ENCODE measurements at regions not wholly inside any gene's neighbourhood (a gene's known extent, or its start where the extent isn't known, plus 50 kb on each side); places are given as distances from the start of the nearest gene placed in this dataset.
"Not testable (repeated sequence)": the region's sequence is repeated elsewhere in the genome, so short reads cannot be mapped to it uniquely, and the experiment has no call there.

- no peak for DNase-seq
Measured at GRCh38 chr7:85708221-85708620, 521.4 kb upstream of the SEMA3D start.

- no peak for DNase-seq
Measured at GRCh38 chr7:85705076-85705475, 518.2 kb upstream of the SEMA3D start.

- DNase-seq = no peak
Measured at GRCh38 chr7:85703251-85704010, 516.6 kb upstream of the SEMA3D start.

DNA sequence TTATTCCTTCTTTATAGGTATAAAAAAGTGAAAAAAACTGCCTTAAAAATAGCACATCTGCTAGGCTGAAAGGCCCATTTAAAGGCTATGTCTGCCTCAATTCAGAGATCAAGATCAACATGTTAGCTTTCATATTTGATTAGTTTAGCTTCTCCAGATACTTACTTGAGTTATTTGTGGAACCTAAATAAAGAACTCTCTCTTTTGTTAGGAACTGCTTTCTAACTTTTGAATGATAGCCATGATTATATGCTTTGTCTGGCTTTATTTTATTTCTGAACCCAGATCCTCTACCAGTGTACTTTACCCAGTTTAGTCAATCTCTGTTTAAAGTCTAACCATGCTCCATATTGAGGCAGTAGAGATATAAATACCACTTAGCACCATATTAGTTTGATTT lies 515.5 kb upstream of the SEMA3D start:
- no peak for DNase-seq

GRCh38 chr7:85699482-85699881 lies 512.6 kb upstream of the SEMA3D start:
- no peak for DNase-seq

GRCh38 chr7:85695533-85695932 lies 508.7 kb upstream of the SEMA3D start:
- no peak for DNase-seq

DNA sequence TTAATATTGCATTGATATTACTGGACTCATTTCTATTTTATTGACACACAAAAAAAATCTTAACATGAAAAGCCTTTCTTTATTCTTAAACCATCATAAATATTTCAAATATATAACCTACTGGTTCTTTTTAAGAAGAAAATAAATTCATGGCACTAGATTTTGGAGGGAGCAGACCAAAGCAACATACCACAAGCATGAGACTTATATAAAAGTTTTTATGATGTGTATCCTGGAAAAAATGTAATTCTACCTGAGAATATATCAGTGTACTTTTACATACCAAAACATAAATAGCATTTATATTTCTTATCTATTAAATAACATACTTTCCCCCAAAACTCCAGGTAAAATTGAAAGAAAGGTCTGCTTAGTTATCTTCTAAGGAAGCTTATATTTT lies 508.2 kb upstream of the SEMA3D start:
- DNase-seq = no peak

GRCh38 chr7:85693326-85693725 lies 506.5 kb upstream of the SEMA3D start:
- DNase-seq = no peak

- DNase-seq = no peak
Measured at GRCh38 chr7:85688712-85689111, 501.9 kb upstream of the SEMA3D start.

- no peak for DNase-seq
Measured at GRCh38 chr7:85686401-85687181, 499.7 kb upstream of the SEMA3D start.

DNA sequence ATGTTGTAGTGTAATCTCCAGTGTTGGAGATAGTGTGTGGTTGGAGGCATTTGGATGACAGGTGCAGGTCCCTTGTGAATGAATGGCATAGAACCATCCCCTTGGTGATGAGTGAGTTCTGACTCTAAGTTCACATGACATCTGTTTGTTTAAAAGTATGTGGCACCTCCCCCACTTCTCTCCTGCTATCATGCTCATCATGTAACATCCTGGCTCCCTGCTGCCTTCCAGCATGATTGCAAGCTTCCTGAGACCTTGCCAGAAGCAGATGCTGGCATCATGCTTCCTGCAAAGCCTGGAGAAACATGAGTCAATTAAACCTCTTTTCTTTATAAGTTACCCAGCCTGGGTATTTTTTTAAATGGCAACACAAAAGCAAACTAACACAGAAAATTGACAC lies 499.0 kb upstream of the SEMA3D start:
- DNase-seq = no peak

DNA sequence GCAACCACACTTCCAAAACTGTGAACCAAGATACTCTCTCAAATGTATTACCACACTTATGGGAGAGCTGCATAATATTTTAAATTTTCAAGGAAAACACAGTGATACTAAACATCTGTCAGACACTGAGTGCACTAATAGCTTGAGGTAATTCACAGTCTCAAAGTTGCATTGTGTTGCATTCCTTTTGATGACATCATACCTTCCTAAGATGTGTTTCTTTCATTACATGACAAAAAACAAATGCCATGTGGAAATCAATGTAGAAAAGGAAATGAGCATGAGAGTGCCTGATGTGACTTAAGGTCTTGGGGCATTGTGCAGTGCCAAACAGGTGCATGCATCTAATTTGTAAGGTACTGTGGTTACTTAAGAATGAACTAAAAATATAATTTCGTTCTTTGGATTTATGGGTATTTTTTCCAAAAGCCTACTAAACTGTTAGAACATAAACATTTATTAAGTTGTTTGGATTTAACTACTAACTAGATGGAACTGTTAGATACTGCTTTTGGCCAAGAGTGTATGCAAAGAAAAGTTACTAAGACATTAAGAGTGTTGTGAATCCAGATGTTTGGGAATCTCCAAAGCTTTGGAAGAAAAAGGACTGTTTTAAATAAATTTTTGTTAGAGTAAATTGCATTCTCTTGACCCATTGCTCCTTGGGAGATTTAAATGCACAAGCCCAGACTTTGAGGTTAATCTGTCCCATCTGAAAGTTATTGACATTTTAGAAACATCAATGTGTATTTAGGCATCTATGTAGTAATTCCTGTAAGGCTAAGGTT lies 496.2 kb upstream of the SEMA3D start:
- DNase-seq = no peak

DNA sequence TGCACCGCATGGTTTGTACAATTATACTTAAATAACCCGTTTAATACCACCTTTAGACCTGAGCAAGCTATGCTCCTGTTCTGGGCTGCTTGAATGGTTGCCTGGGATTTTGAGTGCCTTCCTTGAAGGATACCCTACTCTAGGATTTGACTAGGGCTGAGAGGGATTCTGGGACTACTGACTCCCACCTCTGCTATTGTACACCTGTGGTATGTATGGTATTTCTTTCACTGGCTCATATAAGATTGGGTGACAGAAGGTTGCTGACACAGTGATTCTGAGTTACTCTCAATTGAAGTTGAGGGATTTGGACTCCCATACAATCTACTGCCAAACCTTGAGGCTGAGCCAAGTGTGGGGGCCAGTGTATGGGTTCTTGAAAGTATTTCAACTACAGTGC lies 494.4 kb upstream of the SEMA3D start:
- DNase-seq = no peak

GRCh38 chr7:85675093-85675492 lies 488.2 kb upstream of the SEMA3D start:
- DNase-seq = not testable (repeated sequence)

DNA sequence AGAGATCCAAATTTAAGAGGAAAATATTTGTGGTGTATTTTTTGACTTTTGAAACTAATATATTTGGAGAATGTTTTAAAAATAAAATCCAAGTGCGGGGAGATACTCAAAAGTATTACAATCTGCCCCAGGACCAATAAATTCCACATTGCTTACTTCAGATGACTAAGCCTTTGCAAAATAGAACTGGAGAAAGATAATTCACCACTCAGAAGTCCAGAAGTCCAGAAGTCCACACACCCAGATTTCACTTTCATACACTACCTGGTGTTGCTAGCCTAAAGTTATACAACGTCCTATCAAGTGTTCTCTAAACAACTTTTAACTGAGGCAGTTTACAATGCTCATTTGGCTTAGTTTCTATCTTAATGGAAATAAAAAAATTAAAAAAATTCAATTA lies 487.0 kb upstream of the SEMA3D start:
- no peak for DNase-seq

- DNase-seq = no peak
Measured at GRCh38 chr7:85669225-85669624, 482.4 kb upstream of the SEMA3D start.

- DNase-seq = no peak
Measured at GRCh38 chr7:85664341-85664740, 477.5 kb upstream of the SEMA3D start.

GRCh38 chr7:85659364-85659763 lies 472.5 kb upstream of the SEMA3D start:
- DNase-seq = no peak

DNA sequence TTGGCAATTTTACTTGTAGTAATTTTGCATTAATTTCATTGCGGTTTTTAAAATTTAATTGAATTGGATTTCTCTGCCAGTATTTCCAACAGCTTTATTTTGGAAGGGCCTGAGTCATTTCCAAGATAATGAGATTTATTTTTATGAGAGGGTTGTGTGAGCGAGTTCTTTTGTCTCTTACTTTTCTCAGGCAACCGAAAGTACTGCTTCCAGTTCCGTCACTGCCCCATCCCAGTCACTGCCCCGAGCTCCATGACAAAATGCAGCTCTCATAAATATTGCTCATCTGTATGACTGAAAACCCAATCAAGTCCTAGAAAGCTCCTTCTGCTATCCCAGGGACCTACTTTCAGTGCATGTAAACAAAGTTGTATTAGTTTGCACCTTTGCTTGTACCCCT lies 468.4 kb upstream of the SEMA3D start:
- DNase-seq = no peak

DNA sequence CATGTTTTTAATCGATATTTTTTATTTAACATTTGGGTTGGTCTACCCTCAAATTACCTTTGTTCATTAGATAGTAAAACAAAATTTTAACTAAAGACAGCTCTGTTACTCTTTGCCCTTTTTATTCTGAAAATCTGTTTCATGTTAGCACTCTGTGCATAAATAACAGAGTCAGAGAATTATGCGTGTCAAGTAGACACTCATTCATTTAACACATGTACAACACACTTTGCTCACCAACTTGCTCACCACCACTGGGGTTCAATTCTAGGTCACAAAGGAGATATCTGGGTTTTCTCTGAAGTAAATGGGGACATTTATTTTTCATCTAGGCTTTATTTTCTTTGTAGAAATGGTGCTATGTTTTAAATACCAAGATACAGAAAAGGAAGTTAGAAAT lies 457.4 kb upstream of the SEMA3D start:
- DNase-seq = no peak

DNA sequence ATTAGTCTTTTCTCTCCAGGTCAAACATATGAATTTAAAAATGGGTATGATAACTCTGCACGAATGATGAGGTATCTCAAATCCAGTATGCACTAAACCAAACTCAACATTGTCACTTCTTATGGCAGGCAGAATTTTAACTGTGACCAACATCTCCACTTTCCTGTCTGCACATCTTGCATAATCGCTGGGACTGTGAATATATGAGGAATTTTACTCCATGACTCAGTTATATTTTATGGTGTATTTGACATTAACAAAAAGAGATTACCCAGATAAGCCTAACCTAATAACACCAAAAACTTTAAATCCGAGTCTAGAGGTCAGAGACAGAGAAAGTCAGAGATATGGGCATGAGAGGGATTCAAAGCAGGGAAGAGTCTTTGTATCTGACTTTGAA lies 454.5 kb upstream of the SEMA3D start:
- no peak for DNase-seq

DNA sequence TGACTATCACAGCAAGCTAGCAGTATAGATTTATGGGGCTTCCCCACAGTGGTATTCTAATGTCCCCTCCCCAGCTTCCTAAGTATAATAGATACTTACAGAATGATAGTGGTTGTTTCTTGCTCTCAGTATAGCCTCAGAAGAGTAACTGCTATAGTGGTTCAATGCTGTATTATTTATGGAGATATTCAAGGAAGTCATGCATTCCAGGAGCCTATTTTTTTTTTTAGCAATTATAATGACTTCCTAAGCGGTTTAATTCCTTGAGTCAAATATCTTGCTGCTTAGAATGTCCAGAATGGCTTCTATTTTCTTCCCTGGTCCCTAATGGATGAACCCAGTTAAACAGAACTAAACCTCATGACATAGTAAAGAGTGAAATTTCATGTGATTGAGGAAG lies 451.5 kb upstream of the SEMA3D start:
- no peak for DNase-seq

GRCh38 chr7:85634951-85635350 lies 448.1 kb upstream of the SEMA3D start:
- DNase-seq = no peak

All from stimulated activated CD4-positive, alpha-beta T cell treated with anti-CD3 and anti-CD28 coated beads, Interleukin-15, amount 100 ng/mL, for 24 hours (primary cell).